Iris pigment epithelial cell (primary cell): ENCODE measurements at regions not wholly inside any gene's neighbourhood (a gene's known extent, or its start where the extent isn't known, plus 50 kb on each side); places are given as distances from the start of the nearest gene placed in this dataset.

Experiments used
- DNase-seq: peaks from one replicate; pipeline ENCODE4 v3.0.0-alpha.2; 2011; ENCODE audit warnings: low read depth

GRCh38 chr1:17907999-17908398 is 152.9 kb downstream of the ACTL8 start:
- no peak for DNase-seq

DNA sequence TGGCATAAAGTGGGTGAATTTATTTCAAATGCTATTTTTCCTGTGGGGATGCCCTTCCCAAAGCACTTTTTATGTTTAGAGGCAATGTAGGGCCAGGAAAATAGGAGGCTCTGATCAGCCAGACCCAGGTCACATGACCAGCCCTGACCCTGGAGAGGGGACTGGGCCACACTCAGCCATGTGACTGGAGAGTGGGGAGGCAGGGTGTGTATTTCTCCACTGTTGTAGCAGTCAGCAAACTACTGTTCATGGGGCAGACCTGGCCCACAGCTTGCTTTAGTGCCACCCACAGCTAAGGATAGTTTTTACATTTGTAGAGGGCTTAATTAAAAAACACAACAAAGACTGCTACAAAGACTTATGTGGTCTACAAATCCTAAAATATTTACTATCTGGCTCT is 153.8 kb downstream of the ACTL8 start:
- DNase-seq = no peak

GRCh38 chr1:17909634-17910033 is 154.5 kb downstream of the ACTL8 start:
- peak; percentile 51 for DNase-seq

DNA sequence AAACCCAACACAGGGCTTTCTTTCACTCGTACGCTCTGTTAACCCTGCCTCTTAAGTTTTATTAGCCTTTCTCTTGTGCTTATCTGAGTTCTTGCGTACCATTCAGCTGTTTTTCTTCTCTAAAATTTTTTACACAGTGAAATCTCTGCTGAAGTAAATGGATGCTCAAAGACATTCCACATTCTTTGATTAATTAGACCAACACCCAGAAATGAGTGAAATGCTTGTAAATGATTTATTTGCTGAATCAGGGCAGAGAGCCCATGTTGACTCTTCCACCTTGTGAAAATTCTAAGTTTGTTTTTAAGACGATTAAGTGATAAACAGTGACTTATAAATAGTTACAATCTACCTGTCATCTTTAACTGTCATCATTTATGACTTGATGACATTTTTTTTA is 156.7 kb downstream of the ACTL8 start:
- DNase-seq = no peak

GRCh38 chr1:17912491-17912890 is 157.4 kb downstream of the ACTL8 start:
- DNase-seq = no peak

GRCh38 chr1:17913326-17914115 is 158.4 kb downstream of the ACTL8 start:
- no peak for DNase-seq

GRCh38 chr1:17914131-17914530 is 159.0 kb downstream of the ACTL8 start:
- no peak for DNase-seq

DNA sequence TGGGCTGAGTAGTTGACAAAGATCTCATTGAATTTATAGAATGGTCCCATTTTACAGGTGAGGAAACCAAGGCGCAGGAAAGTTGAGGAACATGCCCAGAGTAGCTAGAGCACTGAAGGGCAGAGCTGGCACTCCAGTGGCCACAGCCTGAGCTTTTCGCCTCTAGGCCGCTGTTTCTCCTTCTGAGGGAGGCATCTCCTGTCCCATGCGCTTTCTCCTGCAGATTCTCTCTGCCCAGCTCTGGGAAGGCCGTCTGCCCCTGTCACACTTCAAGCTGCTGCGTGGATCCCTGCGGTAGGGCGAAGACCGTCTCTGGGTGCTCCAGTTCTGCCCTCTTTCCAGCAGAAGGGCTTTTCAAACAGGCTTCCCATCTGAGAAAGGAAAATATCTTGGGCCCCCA is 159.9 kb downstream of the ACTL8 start:
- no peak for DNase-seq

DNA sequence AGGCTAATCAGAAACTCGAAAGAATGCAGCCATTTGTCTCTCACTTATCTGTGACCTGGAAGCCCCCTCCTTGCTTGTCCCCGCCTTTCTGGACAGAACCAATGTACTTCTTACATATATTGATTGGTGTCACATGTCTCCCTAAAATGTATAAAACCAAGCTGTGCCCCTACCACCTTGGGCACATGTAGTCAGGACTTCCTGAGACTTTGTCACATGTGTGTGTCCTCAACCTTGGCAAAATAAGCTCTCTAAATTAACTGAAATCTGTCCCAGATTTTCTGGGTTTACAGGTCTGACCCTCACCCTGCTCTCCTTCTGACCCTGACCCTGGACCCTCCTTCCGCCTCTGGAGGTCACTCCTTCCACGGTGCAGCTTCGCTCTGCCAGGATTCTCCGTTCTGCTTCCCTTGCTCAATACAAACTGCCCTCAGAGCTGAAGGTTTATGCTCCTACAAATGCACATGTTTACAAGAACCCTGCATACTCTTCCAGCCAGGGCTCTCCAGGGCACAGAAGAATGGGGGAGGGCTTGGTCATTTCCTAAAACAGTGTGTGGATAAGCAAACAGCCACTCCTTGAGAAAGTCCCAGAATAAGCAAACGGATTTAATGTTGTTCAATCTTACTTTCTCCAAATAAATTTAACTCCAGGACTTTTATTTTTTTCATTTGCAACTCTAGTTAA is 160.5 kb downstream of the ACTL8 start:
- DNase-seq = no peak

- DNase-seq = no peak
Measured at GRCh38 chr1:17916702-17917101, 161.6 kb downstream of the ACTL8 start.

GRCh38 chr1:17919525-17920439 is 164.6 kb downstream of the ACTL8 start:
- DNase-seq = peak; percentile 44

DNA sequence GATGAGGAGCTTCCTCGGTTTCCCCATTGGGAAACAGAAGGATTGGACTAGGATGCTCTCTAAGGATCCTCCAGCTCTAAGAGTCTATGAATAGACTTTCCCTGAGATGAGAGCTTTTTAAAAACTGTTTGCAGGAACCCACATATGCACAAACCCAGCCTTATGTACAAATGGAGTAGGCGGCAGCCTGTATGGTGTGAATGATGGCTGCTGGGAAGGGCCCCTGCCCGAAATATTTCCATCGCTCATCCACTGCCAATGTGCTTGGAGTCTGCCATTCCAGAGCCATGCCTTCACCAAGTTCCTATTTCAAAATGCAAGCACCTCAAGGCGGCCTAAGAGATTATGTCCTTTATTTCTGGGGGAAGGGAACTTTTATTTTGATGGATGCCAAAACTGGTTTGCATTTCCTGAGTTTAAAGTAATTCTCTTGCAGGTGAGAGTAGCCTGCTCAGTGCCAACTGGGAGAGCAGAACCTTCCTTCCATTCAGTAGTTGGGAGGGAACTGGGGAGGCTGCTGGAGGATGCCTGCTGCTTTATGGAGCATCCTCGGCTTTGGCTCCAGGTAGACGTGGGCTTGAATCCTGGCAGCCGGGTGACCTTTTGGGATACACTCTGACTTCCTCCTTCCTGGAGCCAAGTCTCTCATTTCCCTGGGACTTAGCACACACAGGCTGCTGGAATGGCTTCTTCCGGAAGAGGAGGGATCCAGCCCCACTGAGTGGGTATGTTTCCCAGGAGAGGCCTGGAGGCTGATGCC is 165.9 kb downstream of the ACTL8 start:
- no peak for DNase-seq

GRCh38 chr1:17922833-17923232 is 167.7 kb downstream of the ACTL8 start:
- peak; percentile 47 for DNase-seq

GRCh38 chr1:17923666-17924065 is 168.5 kb downstream of the ACTL8 start:
- no peak for DNase-seq

- DNase-seq = no peak
Measured at GRCh38 chr1:17924578-17924977, 169.4 kb downstream of the ACTL8 start.

DNA sequence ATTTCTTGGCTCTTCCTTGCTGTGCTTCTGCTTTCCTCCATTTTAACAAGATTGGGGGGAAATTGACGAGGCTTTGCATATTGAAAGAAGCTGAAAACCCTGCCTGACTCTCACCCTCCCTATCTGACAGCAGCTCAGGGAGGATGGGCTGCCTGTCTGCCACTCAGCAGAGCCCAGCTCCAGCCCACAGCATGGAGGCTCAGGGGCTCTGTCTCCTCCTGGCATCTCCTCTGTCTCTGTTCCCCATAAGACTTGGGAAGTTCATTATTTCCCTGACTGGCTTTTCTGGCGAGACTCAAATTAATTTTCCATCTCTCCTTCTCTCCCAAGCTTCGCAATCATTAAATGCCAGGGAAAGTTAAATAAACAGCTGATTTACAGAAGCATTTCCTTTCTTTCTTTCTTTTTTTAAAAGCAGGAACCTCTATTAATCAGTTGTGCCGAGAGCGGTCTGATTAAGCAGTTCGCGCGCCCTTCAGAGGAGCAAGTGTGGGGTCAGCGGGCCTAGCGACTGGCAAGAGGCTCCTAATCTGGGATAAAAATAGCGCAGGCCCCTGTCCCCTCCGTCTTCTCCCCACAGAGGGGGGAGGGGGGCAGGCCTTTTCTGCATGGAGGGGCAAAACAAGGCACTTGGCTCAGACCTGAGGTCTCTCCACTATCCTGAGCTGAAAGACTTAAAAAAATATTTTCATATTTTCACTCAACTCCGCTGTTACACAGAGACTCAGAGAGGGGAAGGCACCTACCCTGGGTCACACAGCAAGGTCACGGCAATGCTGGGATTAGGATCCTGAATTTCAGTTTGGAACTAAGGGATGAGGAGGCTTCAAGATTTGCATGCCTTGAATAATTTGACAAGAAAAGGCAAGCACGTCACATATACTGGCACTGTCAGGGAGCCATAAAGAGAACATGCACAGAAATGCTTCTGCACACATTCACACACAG is 170.4 kb downstream of the ACTL8 start:
- no peak for DNase-seq

- no peak for DNase-seq
Measured at GRCh38 chr1:17926906-17927305, 171.8 kb downstream of the ACTL8 start.

GRCh38 chr1:17927952-17928351 is 172.8 kb downstream of the ACTL8 start:
- DNase-seq = no peak

- no peak for DNase-seq
Measured at GRCh38 chr1:17929224-17929623, 174.1 kb downstream of the ACTL8 start.

GRCh38 chr1:17930635-17931034 is 175.5 kb downstream of the ACTL8 start:
- no peak for DNase-seq

GRCh38 chr1:17932164-17932563 is 175.4 kb upstream of the IGSF21 start:
- DNase-seq = no peak
